ENCODE measurements at regions not wholly inside any gene's neighbourhood (a gene's known extent, or its start where the extent isn't known, plus 50 kb on each side); places are given as distances from the start of the nearest gene placed in this dataset.

DNA sequence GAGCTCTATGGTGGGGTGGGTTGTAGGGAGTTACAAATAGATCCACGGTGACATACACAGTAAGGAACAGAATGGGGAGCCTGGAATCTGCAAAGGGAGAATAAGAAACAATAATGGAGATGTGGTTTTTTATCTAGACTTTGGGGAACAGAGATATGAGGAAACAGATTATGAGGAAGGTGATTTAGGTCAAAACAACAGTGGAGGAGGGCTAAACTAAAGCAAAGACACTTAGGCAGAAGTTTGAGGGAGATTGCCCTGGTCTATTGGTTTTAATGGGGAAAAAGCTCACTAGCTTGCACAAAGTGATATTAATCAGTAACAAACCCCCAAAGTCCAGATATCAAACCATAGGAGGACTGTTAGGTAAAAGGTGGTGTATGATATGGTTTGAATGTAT lies 144.5 kb upstream of the DYRK2 start:
- no peak for DNase-seq

DNA sequence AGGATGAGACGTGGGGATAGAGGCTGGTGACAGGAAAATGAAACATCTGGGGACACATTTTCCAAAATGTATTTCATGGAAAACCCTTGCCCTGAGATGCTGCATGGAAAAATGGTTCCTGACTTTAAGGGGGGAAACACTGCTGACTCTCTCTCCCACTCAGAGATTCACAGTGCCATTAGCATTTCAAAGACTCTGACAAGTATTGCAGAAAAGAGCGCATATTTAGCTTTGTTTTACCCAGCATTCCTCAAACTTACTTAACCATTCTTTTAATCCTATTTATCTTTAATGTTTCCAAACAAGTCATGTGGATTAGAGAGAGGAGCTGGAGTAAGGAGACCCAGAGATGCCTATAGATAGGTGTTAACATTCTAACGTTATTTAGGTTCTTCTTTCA lies 141.8 kb upstream of the DYRK2 start:
- no peak for DNase-seq

DNA sequence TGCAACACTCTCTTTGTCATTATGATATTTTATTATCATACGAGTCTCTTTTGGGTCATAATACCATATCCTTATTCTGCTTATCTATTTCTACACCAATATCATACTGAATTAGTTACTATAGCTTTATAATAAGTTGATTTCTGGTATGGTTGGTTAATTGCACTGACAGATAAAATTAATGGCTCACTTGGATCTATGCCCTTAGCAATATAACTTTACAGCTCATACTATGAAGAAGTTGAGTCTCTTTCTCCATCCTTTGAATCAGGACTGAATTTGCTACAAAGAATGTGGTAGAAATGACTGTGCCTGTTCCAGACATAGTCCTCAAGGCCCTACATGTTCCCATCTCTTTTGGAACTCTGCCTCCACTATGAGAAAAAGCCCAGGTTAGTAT lies 139.7 kb upstream of the DYRK2 start:
- no peak for DNase-seq

DNA sequence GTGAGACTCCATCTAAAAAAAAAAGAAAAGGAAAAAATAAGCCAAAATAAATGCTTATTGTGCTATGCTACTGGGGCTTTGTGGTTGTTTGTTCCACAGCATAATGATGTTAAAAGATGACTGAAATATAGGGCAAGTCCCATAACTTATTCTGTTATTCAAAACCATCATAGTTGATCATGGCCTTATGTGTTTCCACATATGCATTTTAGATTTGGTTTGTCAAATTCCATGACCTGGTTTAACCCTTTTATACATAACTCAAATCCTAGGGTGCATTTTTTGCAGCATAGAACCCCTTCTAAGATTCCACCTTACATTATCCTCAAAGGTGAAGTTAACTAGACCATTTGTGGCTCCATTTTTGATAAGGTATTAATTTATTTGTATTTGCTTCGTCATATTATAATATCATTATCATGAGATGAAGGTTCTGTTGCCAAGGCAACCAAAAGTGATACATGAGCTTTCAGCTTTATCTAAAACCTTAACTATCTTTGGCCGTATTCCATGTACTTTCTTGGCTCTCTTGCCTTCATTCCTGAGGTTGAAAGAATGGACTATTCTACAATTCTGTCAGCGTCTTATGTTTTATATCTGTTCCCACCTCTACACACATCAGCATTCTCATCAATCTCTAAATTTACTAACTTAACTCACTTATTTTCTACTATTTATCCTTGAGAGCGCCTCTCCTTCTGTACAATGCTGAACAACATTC lies 138.7 kb upstream of the DYRK2 start:
- DNase-seq = no peak

DNA sequence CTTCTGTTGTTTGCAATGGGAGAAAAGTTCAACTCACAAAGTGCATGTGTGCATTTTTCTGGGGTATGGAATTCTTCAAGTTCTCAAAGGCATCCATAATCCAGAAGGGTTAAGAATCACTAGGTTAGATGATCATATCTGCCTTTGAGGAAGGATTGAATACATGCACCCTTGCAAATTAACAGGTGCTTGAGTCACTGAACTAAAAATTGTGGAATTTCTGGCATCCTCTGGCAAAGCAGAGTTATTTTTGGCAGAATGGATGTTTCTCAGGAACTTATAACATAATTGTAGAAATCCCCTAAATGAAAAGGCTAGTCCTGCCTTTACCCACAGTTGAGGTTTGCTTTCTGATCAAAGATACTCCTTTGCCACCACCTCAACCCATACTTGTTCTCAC lies 136.5 kb upstream of the DYRK2 start:
- DNase-seq = no peak

DNA sequence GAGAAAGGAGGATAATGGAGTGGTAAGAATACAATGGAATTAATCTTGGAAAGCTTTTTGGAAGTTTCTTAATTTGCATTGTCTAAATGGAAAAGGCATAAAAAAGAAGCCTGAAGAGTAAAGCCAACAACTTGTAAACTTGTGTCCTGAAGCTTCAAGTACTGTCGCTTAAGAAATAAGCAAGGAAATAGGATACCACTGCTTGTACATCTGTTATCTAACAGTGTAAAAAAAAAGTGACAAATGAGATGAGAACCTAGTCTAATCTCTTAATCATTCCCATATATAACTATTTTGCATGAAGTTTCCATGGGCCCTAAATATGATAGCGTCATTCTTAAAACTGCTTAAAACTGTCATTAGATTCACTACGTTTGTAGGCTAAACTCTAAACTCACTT lies 134.0 kb upstream of the DYRK2 start:
- no peak for DNase-seq

DNA sequence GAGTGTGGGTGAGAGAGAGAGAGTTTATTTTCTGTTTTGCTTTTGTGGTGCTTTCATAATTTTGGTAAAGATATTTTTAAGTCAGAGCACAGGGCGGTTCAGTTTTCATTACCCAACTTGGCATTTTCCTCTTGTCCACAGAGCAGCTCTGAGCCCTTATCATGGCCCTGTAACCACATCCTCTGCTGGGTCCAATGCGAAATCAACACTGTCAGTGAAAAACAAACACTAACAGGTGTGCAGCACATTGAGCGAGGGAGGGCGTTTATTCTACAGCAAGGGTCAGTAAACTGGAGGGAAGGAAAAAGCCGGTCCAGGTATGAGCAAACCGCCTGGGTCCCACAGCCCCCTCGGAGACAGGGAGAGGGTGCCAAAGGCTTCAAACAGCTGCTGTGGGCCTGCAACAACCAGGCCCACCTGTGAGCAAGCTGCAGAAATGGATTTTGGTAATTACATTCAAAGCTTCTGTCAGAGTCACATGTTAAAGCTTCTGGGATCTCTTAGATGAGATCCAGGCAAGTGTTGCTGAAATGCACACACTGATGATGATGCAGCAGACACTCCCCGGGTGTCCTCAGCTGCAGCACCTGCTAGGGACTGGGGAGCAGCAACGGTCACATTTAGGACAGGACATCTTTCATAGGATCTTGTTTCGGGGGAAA lies 132.7 kb upstream of the DYRK2 start:
- no peak for DNase-seq

DNA sequence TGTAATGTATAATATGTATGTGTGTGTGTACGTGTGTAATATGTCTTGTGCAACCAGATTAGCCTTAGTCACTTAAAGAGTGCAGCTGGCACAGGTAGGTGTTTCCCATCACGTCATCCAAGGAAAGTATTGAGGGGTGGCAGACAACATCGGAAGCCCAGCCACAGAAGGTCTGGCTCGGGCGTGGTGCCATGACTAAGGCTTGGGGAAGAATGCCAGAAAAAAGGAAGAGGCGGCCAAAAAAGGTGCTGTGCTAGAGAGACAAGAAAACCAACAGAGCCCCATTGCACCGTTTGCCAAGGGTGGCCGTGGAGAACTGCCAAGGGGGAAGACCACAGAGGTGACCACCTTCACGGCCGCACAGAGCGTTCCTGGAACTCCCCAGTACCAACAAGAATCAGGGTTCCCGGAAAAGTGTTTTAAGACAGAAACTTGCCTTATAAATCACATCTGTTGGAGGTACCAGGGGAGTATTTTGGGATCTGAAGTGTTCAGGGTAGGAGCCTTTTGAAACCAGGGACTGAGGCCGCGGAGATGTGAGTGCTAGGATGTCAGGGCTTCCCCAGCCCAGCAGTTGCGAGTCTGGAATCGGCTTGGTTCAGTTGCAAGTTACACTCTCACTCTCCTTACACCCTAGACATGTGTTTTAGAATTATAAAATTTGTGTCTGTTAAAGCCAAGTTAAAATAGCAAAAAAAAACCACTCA lies 131.2 kb upstream of the DYRK2 start:
- DNase-seq = no peak

DNA sequence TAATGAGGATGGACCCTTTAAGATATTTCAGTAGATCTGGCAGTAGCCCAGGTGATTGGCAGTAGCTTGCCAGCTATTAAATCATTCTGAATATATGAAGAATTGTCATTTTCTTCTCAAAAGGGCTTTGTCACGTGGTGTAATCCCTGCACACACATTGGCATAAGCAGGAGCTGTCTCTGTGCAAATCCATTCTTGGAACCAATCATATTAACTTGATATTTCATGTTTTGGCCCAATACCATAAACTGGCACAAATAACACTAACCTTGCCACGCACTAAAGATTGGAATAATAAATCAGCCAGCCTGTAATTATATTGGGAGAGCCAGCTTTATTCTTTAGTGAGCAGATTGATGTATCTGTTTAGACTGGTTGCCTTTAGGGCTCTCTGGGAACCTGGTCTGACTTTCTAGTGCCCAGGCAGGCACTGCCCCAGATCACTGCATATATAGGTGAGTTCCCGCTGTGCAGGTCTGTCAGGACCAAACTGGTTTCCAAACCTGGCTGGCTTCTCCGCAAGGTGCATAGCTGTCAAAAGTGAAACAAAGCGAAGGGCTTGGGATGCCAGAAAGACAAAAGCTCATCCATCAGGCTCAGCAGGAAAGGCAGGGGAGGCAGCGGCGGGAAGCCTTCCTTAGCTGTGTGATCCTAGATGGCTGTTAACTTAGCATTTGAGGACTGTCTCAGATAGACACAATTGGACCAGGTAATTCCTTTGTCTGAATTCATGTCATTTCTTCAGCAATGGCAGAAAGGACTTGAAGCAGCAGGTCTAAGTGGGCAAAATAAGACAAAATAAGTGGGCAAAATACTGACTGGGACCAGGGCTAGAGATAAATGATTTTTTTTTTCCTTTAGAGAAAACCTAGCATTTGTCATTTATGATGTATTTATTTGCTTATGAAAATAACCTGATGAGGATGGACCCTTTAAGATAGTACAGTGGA lies 128.8 kb upstream of the DYRK2 start:
- no peak for DNase-seq

DNA sequence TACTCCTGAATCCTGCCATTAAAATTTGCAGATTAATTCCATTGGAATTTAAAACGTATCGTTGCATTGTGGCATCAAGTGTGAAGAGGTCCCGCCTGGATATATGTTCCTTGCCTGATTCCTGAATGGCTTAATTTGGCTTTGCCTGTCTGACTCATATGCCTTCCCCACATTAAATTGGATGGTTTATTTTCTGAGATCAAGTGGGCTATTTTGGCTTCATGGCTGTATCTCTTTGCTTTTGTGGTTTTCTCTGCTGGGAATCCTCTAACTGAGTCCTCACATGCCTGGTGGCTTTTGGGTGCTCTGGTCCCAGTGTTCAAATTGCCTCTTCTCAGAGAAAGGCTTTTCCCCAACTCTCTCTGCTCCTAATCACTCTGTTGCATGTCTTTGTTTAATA lies 127.9 kb upstream of the DYRK2 start:
- no peak for DNase-seq

DNA sequence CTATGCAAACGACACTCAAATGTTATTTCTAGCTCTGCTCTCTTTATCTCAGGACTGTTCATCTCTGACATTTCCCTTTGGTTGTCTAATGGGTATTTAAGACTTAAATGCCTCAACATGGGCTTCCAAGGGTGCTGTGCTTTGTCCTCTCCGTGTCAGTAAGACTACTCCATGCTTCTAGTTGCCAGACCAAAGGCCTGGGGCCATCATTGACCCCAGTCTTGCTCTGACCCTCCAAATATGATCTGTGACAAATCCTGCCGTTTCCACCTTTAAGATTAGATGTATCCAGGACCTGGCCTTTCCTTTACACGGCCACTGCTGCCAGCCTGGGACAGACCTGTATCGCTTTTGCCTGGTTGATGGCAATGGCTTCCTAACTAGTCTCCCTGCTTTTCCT lies 126.3 kb upstream of the DYRK2 start:
- no peak for DNase-seq

DNA sequence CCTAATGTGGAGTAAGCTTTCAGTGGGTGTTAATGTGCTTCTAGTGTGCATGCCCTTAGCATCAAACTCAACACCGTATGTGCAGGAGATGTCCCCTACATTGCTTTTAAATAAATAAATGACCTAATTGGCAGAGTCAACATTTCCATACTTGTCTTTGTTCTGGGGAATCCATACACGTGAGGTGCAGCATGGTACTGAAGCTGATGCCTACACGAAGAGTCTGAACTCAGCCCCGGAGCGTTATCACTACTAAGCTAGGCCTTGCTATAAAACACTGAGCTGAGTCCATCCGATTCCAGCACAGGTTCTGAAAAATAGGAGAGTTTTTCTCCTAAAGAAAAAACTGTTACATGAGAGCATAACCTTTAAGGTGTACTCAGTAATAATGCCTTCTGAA lies 125.0 kb upstream of the DYRK2 start:
- DNase-seq = no peak

DNA sequence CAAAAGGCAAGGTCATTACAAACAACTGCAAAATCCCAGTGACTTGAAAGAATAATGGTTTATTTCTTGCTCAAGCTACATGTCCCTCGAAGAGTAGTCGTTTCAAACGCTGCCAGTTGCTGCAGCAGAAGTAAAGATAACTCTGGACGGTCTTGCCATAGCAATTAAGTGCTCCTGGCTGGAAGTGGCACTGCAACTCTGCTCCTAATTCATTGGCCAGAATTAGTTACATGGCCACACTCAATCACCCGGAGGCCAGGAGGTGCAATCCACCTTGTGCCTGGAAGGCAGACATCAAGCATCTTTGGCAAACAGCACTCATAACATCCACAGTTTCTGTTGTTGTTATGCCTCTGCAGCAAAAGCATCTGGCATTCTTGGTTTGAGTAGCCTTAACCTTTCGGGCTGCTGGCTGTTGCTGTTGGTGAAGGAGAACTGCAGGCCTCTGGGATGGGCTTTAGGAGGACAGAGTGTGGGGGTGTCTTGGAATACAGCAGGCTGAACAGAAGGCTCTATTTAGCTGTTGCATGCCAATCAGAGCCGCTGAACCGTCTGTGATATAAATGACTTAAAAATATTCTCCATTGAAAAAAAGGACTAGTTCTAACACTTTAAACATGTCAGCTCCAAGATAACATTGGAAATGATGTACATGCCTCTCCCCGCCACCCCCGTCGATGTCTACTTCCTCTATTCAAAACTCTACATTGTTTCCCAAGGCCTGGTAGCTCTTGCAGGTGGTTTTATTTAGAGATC lies 123.5 kb upstream of the DYRK2 start:
- DNase-seq = no peak

DNA sequence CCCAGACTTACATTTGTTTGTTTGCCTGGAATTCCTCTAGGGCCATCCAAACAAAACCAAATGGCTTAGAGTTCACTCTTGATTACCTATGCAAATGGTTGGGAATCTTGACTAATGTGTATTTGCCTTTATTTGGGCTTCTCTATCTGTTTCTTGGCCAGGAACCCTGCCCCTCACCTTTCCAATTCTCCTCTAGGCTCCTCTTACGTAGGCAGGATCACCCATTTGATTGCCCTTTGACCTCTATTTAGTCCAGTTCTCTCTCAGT lies 123.0 kb upstream of the DYRK2 start:
- DNase-seq = no peak

DNA sequence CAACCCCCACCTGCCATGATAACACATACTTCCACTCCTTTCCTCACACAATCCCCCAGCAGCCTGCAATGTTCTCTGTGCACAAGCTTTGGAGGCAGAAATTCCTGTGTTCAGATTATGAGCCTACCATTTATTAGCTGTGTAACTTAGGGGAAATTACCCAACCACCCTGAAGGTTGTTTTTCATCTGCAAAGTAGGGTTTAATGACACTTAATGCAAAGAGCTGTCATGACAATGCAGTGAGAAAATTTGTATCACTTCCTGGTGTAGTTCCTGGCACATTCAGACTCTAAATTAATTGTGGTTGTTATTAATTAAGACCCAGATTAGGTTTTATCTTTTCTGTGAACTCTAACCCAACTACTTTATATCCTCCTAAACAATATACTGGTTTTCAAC lies 122.4 kb upstream of the DYRK2 start:
- DNase-seq = no peak

DNA sequence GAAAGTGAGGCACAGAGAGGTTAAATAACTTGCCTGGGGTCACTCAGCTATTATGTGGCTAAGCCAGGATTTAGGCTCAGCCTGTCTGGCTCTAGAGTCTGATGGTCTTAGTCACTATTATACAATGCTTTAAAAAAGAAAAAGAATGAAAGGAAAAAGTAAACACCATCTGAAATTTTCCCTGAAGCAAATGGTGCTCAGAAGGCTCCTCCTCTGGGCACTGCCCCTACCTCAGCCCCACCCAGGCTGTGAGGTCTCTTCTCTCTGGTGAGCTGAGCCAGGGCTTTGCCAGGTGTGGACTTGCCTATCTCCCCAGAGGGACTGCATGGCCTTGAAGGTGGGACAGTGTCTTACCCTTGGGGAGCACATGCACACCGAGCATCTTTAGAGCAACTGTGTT lies 117.5 kb upstream of the DYRK2 start:
- no peak for DNase-seq

DNA sequence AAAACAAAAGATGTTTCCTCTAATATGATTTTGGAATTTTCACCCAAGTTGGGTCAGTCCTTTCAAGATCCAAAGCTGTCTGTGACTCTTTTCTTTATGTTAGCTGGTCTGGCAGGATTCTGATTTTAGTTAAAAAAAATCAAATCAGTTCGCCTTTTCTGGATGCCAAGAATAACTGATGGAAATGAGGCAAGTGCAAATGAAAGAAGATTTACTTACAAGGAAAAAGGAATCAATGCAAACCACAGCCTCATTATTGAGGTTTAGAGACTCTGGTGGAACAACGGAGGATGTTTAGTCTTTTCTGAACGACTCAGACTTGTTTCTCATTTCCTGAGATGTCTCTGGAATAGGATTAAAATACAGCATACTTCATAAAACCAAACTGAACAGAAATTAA lies 117.0 kb upstream of the DYRK2 start:
- DNase-seq = no peak

DNA sequence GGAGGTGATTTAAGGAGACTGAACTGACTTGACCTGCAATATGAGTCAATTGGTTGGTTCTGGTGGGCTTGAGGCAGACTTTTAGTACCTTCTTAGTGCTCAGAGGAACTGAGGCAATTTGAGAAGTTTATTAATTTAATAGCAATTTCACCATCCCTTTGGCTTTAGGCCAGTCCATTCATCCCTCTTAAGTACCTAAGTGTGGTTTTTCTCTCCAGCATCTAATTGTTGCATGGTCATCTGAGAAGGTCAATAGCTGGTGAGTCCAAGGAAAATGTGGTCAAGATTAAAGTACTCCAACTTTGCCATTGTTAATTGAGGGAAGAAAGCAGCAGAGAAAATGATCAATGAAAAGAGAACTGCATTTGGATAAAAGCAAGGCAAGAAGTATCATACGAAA lies 115.4 kb upstream of the DYRK2 start:
- DNase-seq = no peak

DNA sequence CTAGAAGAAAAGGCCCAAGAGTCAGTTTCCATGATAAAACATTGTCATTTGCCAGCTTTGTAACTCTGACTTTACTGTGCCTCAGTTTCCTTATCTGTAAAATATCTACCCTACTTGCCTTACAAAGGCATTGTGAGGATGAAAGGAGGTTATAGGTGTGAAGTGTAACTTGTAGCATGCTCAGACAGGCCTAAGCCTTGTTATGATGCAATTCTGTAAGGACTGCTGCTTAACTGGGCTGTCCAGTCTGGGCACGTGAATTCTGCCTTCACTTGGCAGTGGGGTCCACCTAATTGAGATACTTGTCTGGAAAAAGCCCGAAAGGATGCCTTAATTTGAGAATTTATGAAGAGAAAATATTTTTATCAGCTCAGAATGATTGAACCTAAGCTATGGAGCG lies 114.5 kb upstream of the DYRK2 start:
- DNase-seq = no peak

DNA sequence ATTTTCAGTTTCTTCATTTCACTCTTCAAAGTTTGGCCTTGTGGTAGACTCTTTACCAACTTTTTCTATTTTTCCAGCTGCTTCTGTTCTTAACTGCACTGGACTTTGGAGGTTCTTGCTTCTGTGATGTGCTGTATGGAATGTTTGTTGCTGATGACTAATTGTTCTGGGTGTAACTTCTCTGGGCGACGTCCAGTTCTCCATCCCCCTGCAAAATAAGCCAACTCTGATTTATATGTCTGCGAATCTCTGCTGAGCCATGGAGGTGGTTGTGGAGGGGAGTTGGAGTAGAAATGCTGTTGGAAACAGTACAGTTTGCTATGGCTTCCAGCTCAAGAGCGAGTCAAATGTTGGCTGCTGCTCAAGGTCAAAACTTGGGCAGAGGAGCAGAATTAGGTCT lies 113.9 kb upstream of the DYRK2 start:
- DNase-seq = no peak

DNA sequence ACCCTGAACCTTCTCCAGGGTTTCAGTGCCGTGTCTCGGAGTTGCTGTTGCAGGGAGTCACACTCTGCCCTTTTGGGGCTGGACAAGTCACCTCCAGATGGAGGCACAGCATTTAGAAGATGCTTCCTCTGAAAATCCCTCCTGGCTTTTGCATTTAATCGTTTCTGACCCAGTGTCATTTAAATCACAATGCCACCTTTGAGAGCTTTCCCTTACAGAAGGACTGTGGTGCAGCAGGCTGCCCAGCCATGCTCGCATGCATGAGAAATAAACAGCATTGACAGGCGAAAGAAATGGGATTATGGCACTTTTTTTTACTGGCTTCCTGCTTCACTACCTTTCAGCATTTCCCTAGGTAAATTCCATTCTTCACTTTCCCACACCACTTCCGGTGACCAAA lies 113.4 kb upstream of the DYRK2 start:
- no peak for DNase-seq

DNA sequence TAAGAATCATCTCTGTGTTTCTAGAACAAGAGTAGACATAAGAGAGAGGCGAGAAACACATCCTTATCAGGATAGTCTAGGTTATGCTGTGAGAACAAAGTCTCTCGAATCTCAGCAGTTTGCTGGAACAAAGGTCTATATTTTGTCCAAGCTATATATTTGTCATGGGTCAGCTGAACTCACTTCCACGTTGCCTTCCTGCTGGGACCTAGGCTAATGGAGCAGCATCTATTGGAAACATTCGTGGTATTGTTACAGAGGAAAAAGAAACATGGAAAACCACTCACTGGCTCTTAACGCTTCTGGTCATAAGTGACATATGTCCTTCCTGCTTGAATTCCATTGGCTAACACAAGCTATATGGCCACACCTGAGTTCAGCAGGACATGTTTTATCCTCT lies 112.6 kb upstream of the DYRK2 start:
- no peak for DNase-seq

DNA sequence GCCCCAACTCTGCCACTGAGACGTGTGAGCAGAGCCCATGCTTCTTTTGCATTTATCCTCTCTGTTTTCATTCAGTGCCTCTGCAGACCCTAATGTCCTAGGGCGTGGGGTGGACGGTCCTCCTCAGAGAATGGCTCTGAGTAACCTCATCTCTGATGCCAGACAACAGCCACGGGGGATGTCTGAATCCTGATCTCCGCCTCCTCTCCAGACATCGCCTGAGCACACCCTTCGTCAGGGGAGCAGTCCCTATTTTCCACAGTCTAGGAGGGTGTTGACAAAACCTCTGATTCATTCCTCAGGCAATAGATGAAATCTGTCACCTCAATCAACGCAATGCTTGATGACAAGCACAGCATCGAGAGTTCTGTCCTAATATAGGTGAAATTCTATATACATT lies 109.2 kb upstream of the DYRK2 start:
- no peak for DNase-seq

Measured in AML-193 (cell line).